Testis (tissue), 2 donors: ENCODE measurements at regions not wholly inside any gene's neighbourhood (a gene's known extent, or its start where the extent isn't known, plus 50 kb on each side); places are given as distances from the start of the nearest gene placed in this dataset.

Experiments used
- DNase-seq: peaks from one replicate; pipeline ENCODE4 v3.0.0-alpha.2; 2019
- H3K27ac ChIP-seq, 2 donors: fragments of 200-600 bp; sonication (generic); one replicate each; pipeline ENCODE4 v1.5.1; 2019
- H3K27me3 ChIP-seq: fragments of 200-600 bp; sonication (generic); one replicate; pipeline ENCODE4 v1.5.1; 2019
- H3K36me3 ChIP-seq: fragments of 200-600 bp; sonication (generic); one replicate; pipeline ENCODE4 v1.5.1; 2017; ENCODE audit warnings: low read depth; ENCODE audit errors: missing control alignments
- H3K4me1 ChIP-seq: fragments of 200-600 bp; sonication (generic); one replicate; pipeline ENCODE4 v1.5.1; 2019
- H3K4me3 ChIP-seq, 2 donors: fragments of 200-600 bp; sonication (generic); one replicate each; pipeline ENCODE4 v1.5.1; 2017 to 2019
- H3K9me3 ChIP-seq: fragments of 200-600 bp; sonication (generic); one replicate; pipeline ENCODE4 v1.5.1; 2017
- CTCF ChIP-seq, 3 experiments: fragments of 450-650 bp in 2 of 3; fragments of 200-600 bp in 1 of 3; sonication (generic) in 1 of 3; IDR thresholded peaks; one replicate each; pipeline ENCODE4 v1.5.1; 2016 to 2019; ENCODE audit warnings: antibody characterized with exemption in 3 of 3, mild to moderate bottlenecking in 2 of 3, moderate library complexity in 1 of 3
- POLR2A ChIP-seq: fragments of 450-650 bp; IDR thresholded peaks from one replicate; pipeline ENCODE4 v1.6.1; 2017; ENCODE audit warnings: antibody characterized with exemption, mild to moderate bottlenecking, moderate library complexity
- intact Hi-C: fragments of 100-400 bp; cut with DNase I; formaldehyde crosslinking; loops from one replicate; pipeline ENCODE4 v1.15.1; 2023; ENCODE audit warnings: low total_unique reads
- small RNA-seq, 2 donors: library from RNA; depleted of rRNA; stranded (forward); fragments of <200 nt; gene quantifications; one replicate each; pipeline ENCODE3, GENCODE V24; 2016

GRCh38 chr7:96377399-96377798 is 55.5 kb upstream of the SLC25A13 start:
- TF ChIP-seq CTCF (IDR thresholded peaks at IDR 0.05) (no peak), POLR2A (no peak)
- Histone ChIP-seq H3K4me3 (no peak overlapping the region), H3K9me3 (no peaks in the 10 kb centered on the region), H3K4me1 (no peaks in the 10 kb centered on the region), H3K27me3 (no peaks in the 10 kb centered on the region), H3K36me3 (no peaks in the 10 kb centered on the region), H3K27ac (no peak overlapping the region)
- intact Hi-C loops: no loop called here
- no peak for DNase-seq

Small RNA genes in the stretch of these regions (small RNA-seq; reads per million reads assigned to genes)
- 0 reads per million in 2 donors for gene RNU7-188P
